Common myeloid progenitor, CD34-positive (primary cell): ENCODE measurements at regions not wholly inside any gene's neighbourhood (a gene's known extent, or its start where the extent isn't known, plus 50 kb on each side); places are given as distances from the start of the nearest gene placed in this dataset.

Experiments
- CTCF ChIA-PET: fragments of 350-600 bp; sonication (Branson Sonifier 250); formaldehyde crosslinking; loops from one replicate; lab custom pipeline; 2021; ENCODE audit warnings: antibody characterized with exemption; lab: Charles Lee
- POLR2A ChIA-PET: fragments of 350-600 bp; sonication (Branson Sonifier 250); formaldehyde crosslinking; loops from one replicate; lab custom pipeline; 2021; ENCODE audit warnings: antibody characterized with exemption; lab: Charles Lee
- DNase-seq, 3 donors: peaks; one replicate each; pipeline versions ENCODE4 v3.0.0 to v3.0.0-alpha.2; 2013
- H3K27ac ChIP-seq, 2 experiments: 1 replicate in 1 of 2; 2 replicates in 1 of 2; pipeline ENCODE4 v1.7.0; 2013; ENCODE audit warnings: inconsistent platforms in 2 of 2, low read length in 2 of 2, mild to moderate bottlenecking in 2 of 2, low read depth in 1 of 2, moderate library complexity in 1 of 2; ENCODE audit not compliant: severe bottlenecking in 2 of 2, insufficient read depth in 1 of 2, poor library complexity in 1 of 2
- H3K27me3 ChIP-seq, 5 experiments: replicated peaks in 2 of 5; 1 replicate in 3 of 5; 2 replicates in 2 of 5; pipeline versions ENCODE4 v1.6.1 to v1.7.0; 2013; ENCODE audit warnings: low read length in 4 of 5, mild to moderate bottlenecking in 2 of 5, moderate library complexity in 2 of 5, inconsistent platforms in 1 of 5; ENCODE audit not compliant: insufficient read depth in 5 of 5, control insufficient read depth in 4 of 5
- H3K36me3 ChIP-seq, 4 experiments: 1 replicate in 2 of 4; 2 replicates in 2 of 4; pipeline versions ENCODE4 v1.6.1 to v1.7.0; 2013; ENCODE audit warnings: low read length in 3 of 4, control low read depth in 1 of 4, mild to moderate bottlenecking in 1 of 4; ENCODE audit not compliant: control insufficient read depth in 4 of 4, insufficient read depth in 4 of 4
- H3K4me1 ChIP-seq, 4 experiments: 1 replicate in 3 of 4; 2 replicates in 1 of 4; pipeline versions ENCODE4 v1.6.1 to v1.7.1; 2013; ENCODE audit warnings: low read length in 3 of 4, mild to moderate bottlenecking in 3 of 4, control low read depth in 1 of 4, inconsistent platforms in 1 of 4, moderate library complexity in 1 of 4; ENCODE audit not compliant: control insufficient read depth in 4 of 4, insufficient read depth in 4 of 4; ENCODE audit errors: control extremely low read depth in 1 of 4
- H3K4me3 ChIP-seq, 7 experiments: 1 replicate in 4 of 7; 2 replicates in 3 of 7; pipeline versions ENCODE4 v1.5.1 to v1.7.0; 2013; ENCODE audit warnings: mild to moderate bottlenecking in 7 of 7, low read length in 6 of 7, moderate library complexity in 6 of 7, inconsistent platforms in 2 of 7, low read depth in 2 of 7, control low read depth in 1 of 7; ENCODE audit not compliant: insufficient read depth in 4 of 7, control insufficient read depth in 1 of 7; ENCODE audit errors: extremely low read depth in 1 of 7
- H3K9me3 ChIP-seq, 5 experiments: 1 replicate in 4 of 5; 2 replicates in 1 of 5; pipeline versions ENCODE4 v1.6.1 to v1.7.1; 2013; ENCODE audit warnings: low read length in 4 of 5, mild to moderate bottlenecking in 2 of 5, inconsistent platforms in 1 of 5, low read depth in 1 of 5, moderate library complexity in 1 of 5; ENCODE audit not compliant: control insufficient read depth in 4 of 5, insufficient read depth in 2 of 5; ENCODE audit errors: control extremely low read depth in 1 of 5
- WGBS: methylation state at CpG from one replicate; pipeline ENCODE4 v1.1.5; 2013; ENCODE audit not compliant: insufficient coverage; 5-methylcytosine and 5-hydroxymethylcytosine counted together

DNA sequence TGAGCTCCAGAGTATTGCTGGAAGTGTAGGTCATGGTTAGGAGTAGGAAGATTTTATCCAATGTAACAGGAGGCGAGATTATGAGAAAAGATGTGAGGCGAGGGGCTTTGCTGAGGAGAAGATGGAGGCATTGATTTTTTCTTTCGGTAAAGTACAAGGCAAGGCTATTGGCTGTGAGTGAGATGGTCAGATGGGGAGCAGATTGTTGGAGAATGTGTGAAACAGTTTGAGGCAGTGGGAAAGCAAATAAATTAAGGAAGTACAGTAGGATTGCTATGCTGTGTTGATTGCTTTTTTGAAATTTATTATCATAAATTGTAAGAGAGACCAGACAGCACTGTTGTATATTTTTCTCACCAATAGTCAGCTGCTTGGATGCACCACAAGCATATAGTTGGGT, 173.3 kb downstream of the KCNE4 start:
- Histone ChIP-seq H3K9me3 (no peaks in the 10 kb centered on the region), H3K4me3 (no peak overlapping the region), H3K27me3 (no peaks in the 10 kb centered on the region), H3K27ac (no peak overlapping the region), H3K4me1 (no peaks in the 10 kb centered on the region), H3K36me3 (no peaks in the 10 kb centered on the region)
- ChIA-PET CTCF (no interaction called here), POLR2A (no interaction called here)
- DNase-seq: no peak
- 85% methylated on average over 3 of the region's 3 CpGs for WGBS

DNA sequence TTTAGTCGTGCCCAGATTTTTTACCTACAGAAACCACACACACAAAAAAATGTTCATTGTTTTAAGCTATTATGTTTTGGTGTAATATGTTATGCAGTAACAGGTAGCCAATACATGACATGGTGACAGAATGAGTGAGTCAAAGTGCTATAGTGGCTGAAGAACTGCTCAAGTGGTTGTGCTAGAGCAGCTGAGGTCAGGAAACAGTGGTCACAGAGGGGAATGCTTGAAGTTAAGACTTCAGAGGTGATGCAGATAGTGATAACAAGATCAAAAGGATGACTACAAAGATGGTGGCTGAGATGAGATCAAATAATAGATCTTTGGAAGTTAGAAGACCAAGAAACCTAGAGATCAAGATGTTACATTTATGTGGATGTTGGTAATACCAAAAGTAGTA, 174.3 kb downstream of the KCNE4 start:
- no peaks in the 10 kb centered on the region for H3K9me3 ChIP-seq
- no peaks in the 10 kb centered on the region for H3K27me3 ChIP-seq
- WGBS: no CpG with 5 or more reads among the region's 1 CpG
- H3K27ac ChIP-seq: no peak overlapping the region
- H3K36me3 ChIP-seq: no peaks in the 10 kb centered on the region
- CTCF ChIA-PET: no interaction called here
- H3K4me1 ChIP-seq: no peaks in the 10 kb centered on the region
- POLR2A ChIA-PET: no interaction called here
- DNase-seq: no peak
- no peak overlapping the region for H3K4me3 ChIP-seq

DNA sequence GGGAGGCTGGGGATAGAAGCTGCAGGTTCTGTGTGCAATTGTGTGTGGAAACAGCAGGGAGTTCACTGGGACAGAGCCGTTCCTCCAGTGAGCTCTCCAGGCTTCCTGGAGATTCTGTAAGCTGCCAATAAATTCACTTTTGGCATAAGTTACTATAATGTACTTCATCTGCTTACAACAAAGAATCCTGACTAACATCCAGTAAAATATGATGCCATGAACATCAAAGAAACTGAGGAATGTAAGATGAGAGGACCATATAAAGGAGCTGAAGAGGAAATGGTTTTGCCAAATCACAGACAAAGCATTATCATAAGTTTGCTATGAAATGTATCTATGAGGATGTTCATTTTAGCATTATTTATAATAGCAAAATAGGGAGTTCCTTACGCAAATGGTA, 175.3 kb downstream of the KCNE4 start:
- ChIA-PET CTCF (no interaction called here), POLR2A (no interaction called here)
- no peak overlapping the region for H3K27ac ChIP-seq
- H3K36me3 ChIP-seq: no peaks in the 10 kb centered on the region
- peaks cover 0 to 2% (median 0%) of the 10 kb centered on the region in 5 experiments for H3K27me3 ChIP-seq
- no peak for DNase-seq
- no CpG with 5 or more reads among the region's 2 CpGs for WGBS
- no peaks in the 10 kb centered on the region for H3K4me1 ChIP-seq
- H3K4me3 ChIP-seq: no peak overlapping the region
- H3K9me3 ChIP-seq: no peaks in the 10 kb centered on the region

DNA sequence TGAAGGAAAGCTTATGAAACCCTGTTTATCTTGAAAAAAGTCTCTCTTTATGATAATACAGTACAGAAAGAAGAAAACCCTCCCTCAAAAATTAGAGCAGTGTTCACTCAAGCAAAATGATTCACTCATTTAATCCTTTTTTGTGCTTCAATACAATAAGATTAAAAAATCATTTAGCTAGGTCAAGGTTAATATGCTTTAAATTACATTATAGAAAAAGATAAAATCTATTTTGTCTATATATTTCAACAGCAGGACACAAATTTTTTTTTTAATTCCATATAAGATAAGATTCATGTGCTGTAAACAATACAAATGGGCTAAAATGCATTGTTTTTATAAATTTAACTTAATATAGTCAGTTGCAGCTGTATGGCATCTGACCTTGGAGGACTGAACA, 176.9 kb downstream of the KCNE4 start:
- ChIA-PET POLR2A (no interaction called here), CTCF (no interaction called here)
- DNase-seq: no peak
- H3K4me3 ChIP-seq: no peak overlapping the region
- no peaks in the 10 kb centered on the region for H3K9me3 ChIP-seq
- peaks cover 0 to 2% (median 0%) of the 10 kb centered on the region in 5 experiments for H3K27me3 ChIP-seq
- H3K4me1 ChIP-seq: no peaks in the 10 kb centered on the region
- H3K27ac ChIP-seq: no peak overlapping the region
- no peaks in the 10 kb centered on the region for H3K36me3 ChIP-seq

DNA sequence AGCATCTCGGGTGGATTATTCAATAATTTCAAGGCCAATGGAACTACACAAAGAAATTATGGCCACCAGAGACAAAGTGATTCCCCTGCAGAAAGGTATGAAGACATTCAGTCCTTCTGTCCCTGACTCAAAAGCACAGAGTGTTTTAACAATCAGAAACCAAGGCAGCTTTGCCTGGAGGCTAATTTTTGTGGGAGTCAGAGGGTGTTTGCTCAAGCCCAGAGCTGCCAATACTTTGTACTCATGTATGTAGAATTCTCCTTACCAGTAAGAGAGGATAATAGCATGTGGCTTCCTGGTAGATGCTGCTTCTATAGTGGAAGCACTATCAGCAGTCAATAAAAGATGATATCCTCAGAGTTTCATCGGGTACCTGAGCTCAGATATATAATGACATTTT, 178.4 kb downstream of the KCNE4 start:
- ChIA-PET CTCF (no interaction called here), POLR2A (no interaction called here)
- peaks cover 0 to 2% (median 0%) of the 10 kb centered on the region in 5 experiments for H3K27me3 ChIP-seq
- H3K9me3 ChIP-seq: no peaks in the 10 kb centered on the region
- H3K36me3 ChIP-seq: no peaks in the 10 kb centered on the region
- no peaks in the 10 kb centered on the region for H3K4me1 ChIP-seq
- H3K27ac ChIP-seq: no peak overlapping the region
- DNase-seq: no peak
- WGBS: 100% methylated on average over 1 of the region's 2 CpGs
- H3K4me3 ChIP-seq: no peak overlapping the region

DNA sequence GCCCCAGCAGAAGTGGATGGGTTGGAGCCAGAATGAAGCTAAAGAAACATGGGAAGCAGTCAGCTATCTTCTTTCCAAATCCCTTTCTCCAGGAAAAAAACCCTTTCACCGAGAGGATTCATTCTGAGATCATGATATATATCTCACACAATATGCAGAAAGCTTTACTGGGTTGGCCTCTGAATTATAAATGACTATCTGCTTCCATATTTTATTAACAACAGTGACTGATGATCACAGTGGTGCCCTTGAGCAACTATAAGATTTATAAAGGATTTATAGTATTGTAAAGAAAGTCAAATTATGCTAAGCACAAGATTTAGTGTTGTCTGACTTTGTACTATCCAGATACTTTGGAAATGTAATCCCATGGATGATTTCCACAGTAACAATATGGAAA, 180.3 kb downstream of the KCNE4 start:
- H3K9me3 ChIP-seq: no peaks in the 10 kb centered on the region
- no CpG with 5 or more reads among the region's 1 CpG for WGBS

DNA sequence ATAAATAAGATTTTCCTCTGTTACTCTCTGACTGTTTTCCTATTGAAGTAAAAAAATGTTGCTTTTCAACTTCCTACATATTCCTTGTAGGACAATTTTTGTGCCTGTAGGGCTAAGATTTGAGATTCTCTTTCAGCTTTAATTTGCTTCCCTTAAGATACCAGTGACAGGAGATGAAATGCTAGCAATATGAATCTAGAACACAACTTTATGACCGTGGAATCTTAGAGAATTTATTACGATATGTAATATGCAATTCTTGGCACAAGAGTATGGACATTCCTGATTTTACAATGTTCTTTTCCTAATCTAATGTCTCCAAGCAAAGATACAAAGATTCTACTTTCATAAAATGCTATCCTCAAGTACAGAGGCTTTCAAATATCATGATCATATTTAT, 180.9 kb downstream of the KCNE4 start:
- H3K27ac ChIP-seq: no peak overlapping the region
- POLR2A ChIA-PET: no interaction called here
- H3K9me3 ChIP-seq: no peaks in the 10 kb centered on the region
- WGBS: no CpG with 5 or more reads among the region's 2 CpGs
- H3K4me1 ChIP-seq: no peaks in the 10 kb centered on the region
- H3K36me3 ChIP-seq: no peaks in the 10 kb centered on the region
- CTCF ChIA-PET: no interaction called here
- no peak overlapping the region for H3K4me3 ChIP-seq
- peaks cover 0 to 2% (median 0%) of the 10 kb centered on the region in 5 experiments for H3K27me3 ChIP-seq
- DNase-seq: no peak

More for the DNA sequence above, 180.3 kb downstream of the KCNE4 start:
- DNase-seq: no peak
- Histone ChIP-seq H3K4me1 (no peaks in the 10 kb centered on the region), H3K27me3 (peaks cover 0 to 2% (median 0%) of the 10 kb centered on the region in 5 experiments), H3K27ac (no peak overlapping the region), H3K36me3 (no peaks in the 10 kb centered on the region), H3K4me3 (no peak overlapping the region)
- POLR2A ChIA-PET: no interaction called here
- CTCF ChIA-PET: no interaction called here
